ENCODE measurements at regions not wholly inside any gene's neighbourhood (a gene's known extent, or its start where the extent isn't known, plus 50 kb on each side); places are given as distances from the start of the nearest gene placed in this dataset.
"Not testable (repeated sequence)": the region's sequence is repeated elsewhere in the genome, so short reads cannot be mapped to it uniquely, and the experiment has no call there.

GRCh38 chr5:44051591-44051990, 337.6 kb downstream of the FGF10 start:
- Histone ChIP-seq H3K36me3 (ENCODE audit: insufficient read depth, low read length) (no peaks in the 10 kb centered on the region), H3K27ac (ENCODE audit: low read depth, low read length) (no peak overlapping the region), H3K4me3 (ENCODE audit: low read length in 2 of 2) (no peak overlapping the region), H3K4me1 (ENCODE audit: insufficient read depth, low read length) (no peaks in the 10 kb centered on the region), H3K9me3 (ENCODE audit: control insufficient read depth in 1 of 2, low read length in 2 of 2) (no peaks in the 10 kb centered on the region), H3K27me3 (ENCODE audit: insufficient read depth, low read length) (no peaks in the 10 kb centered on the region)
- H3K27ac Mint-ChIP-seq: no peak overlapping the region
- no peak overlapping the region for H3K4me3 Mint-ChIP-seq
- no peaks in the 10 kb centered on the region for H3K4me1 Mint-ChIP-seq
- H3K36me3 Mint-ChIP-seq: no peaks in the 10 kb centered on the region
- peaks cover 0 to 4% (median under 1%) of the 10 kb centered on the region in 8 donors for H3K9me3 Mint-ChIP-seq
- no peak for DNase-seq
- POLR2A ChIA-PET (ENCODE audit: partially characterized antibody): no interaction called here
- intact Hi-C loops (cut with micrococcal nuclease): no loop called here
- no peaks in the 10 kb centered on the region for H3K27me3 Mint-ChIP-seq
- CTCF ChIA-PET (ENCODE audit: partially characterized antibody): no interaction called here

- H3K36me3 Mint-ChIP-seq: no peaks in the 10 kb centered on the region
- no peak for DNase-seq
- H3K9me3 Mint-ChIP-seq: peaks cover 2 to 17% (median 6%) of the 10 kb centered on the region in 8 donors
- no peak overlapping the region for H3K4me3 Mint-ChIP-seq
- H3K27ac ChIP-seq (ENCODE audit: low read depth, low read length): no peak overlapping the region
- no peaks in the 10 kb centered on the region for H3K36me3 ChIP-seq (ENCODE audit: insufficient read depth, low read length)
- no peaks in the 10 kb centered on the region for H3K27me3 Mint-ChIP-seq
- intact Hi-C loops (cut with micrococcal nuclease): no loop called here
- POLR2A ChIA-PET (ENCODE audit: partially characterized antibody): no interaction called here
- no peaks in the 10 kb centered on the region for H3K27me3 ChIP-seq (ENCODE audit: insufficient read depth, low read length)
- H3K27ac Mint-ChIP-seq: no peak overlapping the region
- no peaks in the 10 kb centered on the region for H3K4me1 Mint-ChIP-seq
- H3K4me3 ChIP-seq (ENCODE audit: low read length in 2 of 2): no peak overlapping the region
- CTCF ChIA-PET (ENCODE audit: partially characterized antibody): no interaction called here
- no peaks in the 10 kb centered on the region for H3K9me3 ChIP-seq (ENCODE audit: control insufficient read depth in 1 of 2, low read length in 2 of 2)
- H3K4me1 ChIP-seq (ENCODE audit: insufficient read depth, low read length): no peaks in the 10 kb centered on the region
Measured at GRCh38 chr5:44048276-44048984, 340.8 kb downstream of the FGF10 start.

GRCh38 chr5:44046619-44047364, 342.4 kb downstream of the FGF10 start:
- Histone ChIP-seq H3K9me3 (ENCODE audit: control insufficient read depth in 1 of 2, low read length in 2 of 2) (no peaks in the 10 kb centered on the region), H3K27ac (ENCODE audit: low read depth, low read length) (no peak overlapping the region), H3K4me3 (ENCODE audit: low read length in 2 of 2) (no peak overlapping the region), H3K4me1 (ENCODE audit: insufficient read depth, low read length) (no peaks in the 10 kb centered on the region), H3K27me3 (ENCODE audit: insufficient read depth, low read length) (no peaks in the 10 kb centered on the region), H3K36me3 (ENCODE audit: insufficient read depth, low read length) (no peaks in the 10 kb centered on the region)
- no peaks in the 10 kb centered on the region for H3K36me3 Mint-ChIP-seq
- no peak for DNase-seq
- H3K4me1 Mint-ChIP-seq: no peaks in the 10 kb centered on the region
- H3K27ac Mint-ChIP-seq: no peak overlapping the region
- no peak overlapping the region for H3K4me3 Mint-ChIP-seq
- no peaks in the 10 kb centered on the region for H3K27me3 Mint-ChIP-seq
- H3K9me3 Mint-ChIP-seq: peaks cover 2 to 17% (median 6%) of the 10 kb centered on the region in 8 donors
- CTCF ChIA-PET (ENCODE audit: partially characterized antibody): no interaction called here
- POLR2A ChIA-PET (ENCODE audit: partially characterized antibody): no interaction called here
- intact Hi-C loops (cut with micrococcal nuclease): no loop called here

GRCh38 chr5:44044549-44044948, 344.7 kb downstream of the FGF10 start:
- intact Hi-C loops (cut with micrococcal nuclease); DNase-seq; H3K4me3 Mint-ChIP-seq; H3K4me3 ChIP-seq (ENCODE audit: low read length in 2 of 2); H3K27me3 ChIP-seq (ENCODE audit: insufficient read depth, low read length); H3K27me3 Mint-ChIP-seq; H3K9me3 ChIP-seq (ENCODE audit: control insufficient read depth in 1 of 2, low read length in 2 of 2); CTCF ChIA-PET (ENCODE audit: partially characterized antibody); H3K36me3 Mint-ChIP-seq; H3K27ac Mint-ChIP-seq; H3K4me1 Mint-ChIP-seq; H3K27ac ChIP-seq (ENCODE audit: low read depth, low read length); POLR2A ChIA-PET (ENCODE audit: partially characterized antibody); H3K4me1 ChIP-seq (ENCODE audit: insufficient read depth, low read length); H3K36me3 ChIP-seq (ENCODE audit: insufficient read depth, low read length): not testable (repeated sequence)
- H3K9me3 Mint-ChIP-seq: peaks cover 2 to 20% (median 10%) of the 10 kb centered on the region in 8 donors

DNA sequence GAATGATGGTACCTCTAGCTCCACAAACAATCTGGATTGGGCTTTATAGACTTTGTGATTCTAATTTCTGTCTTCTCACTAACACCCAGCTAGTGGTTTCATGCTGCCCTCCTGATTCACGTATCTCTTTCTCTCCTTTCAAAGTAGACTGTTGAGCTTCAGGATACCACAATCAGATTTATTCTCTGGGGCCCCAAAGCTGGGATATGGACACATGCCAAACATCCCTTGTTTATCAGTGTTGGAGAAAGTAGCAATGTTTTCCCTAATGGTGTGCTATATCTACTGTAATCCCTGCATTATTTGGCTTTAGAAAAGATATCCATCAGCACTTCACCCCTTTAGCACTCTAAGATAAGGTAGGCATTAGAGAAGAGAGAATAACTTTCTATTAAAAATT, 361.0 kb downstream of the FGF10 start:
- Mint-ChIP-seq H3K4me3 (no peak overlapping the region), H3K4me1 (no peaks in the 10 kb centered on the region), H3K27me3 (no peaks in the 10 kb centered on the region), H3K36me3 (no peaks in the 10 kb centered on the region), H3K9me3 (peaks cover 0 to 4% (median 0%) of the 10 kb centered on the region in 8 donors), H3K27ac (no peak overlapping the region)
- no peak overlapping the region for H3K4me3 ChIP-seq (ENCODE audit: low read length in 2 of 2)
- no peaks in the 10 kb centered on the region for H3K9me3 ChIP-seq (ENCODE audit: control insufficient read depth in 1 of 2, low read length in 2 of 2)
- intact Hi-C loops (cut with micrococcal nuclease): no loop called here
- ChIA-PET CTCF (ENCODE audit: partially characterized antibody) (no interaction called here), POLR2A (ENCODE audit: partially characterized antibody) (no interaction called here)
- no peak for DNase-seq
- H3K4me1 ChIP-seq (ENCODE audit: insufficient read depth, low read length): no peaks in the 10 kb centered on the region
- H3K27ac ChIP-seq (ENCODE audit: low read depth, low read length): no peak overlapping the region
- no peaks in the 10 kb centered on the region for H3K36me3 ChIP-seq (ENCODE audit: insufficient read depth, low read length)
- no peaks in the 10 kb centered on the region for H3K27me3 ChIP-seq (ENCODE audit: insufficient read depth, low read length)

GRCh38 chr5:44022622-44023021, 366.6 kb downstream of the FGF10 start:
- Histone ChIP-seq H3K27ac (ENCODE audit: low read depth, low read length) (no peak overlapping the region), H3K4me3 (ENCODE audit: low read length in 2 of 2) (no peak overlapping the region), H3K36me3 (ENCODE audit: insufficient read depth, low read length) (no peaks in the 10 kb centered on the region), H3K9me3 (ENCODE audit: control insufficient read depth in 1 of 2, low read length in 2 of 2) (no peaks in the 10 kb centered on the region), H3K27me3 (ENCODE audit: insufficient read depth, low read length) (no peaks in the 10 kb centered on the region), H3K4me1 (ENCODE audit: insufficient read depth, low read length) (no peaks in the 10 kb centered on the region)
- ChIA-PET POLR2A (ENCODE audit: partially characterized antibody) (no interaction called here), CTCF (ENCODE audit: partially characterized antibody) (no interaction called here)
- peaks cover 0 to 5% (median 2%) of the 10 kb centered on the region in 8 donors for H3K9me3 Mint-ChIP-seq
- no peak overlapping the region for H3K27ac Mint-ChIP-seq
- H3K4me3 Mint-ChIP-seq: no peak overlapping the region
- intact Hi-C loops (cut with micrococcal nuclease): no loop called here
- DNase-seq: no peak
- H3K27me3 Mint-ChIP-seq: no peaks in the 10 kb centered on the region
- no peaks in the 10 kb centered on the region for H3K4me1 Mint-ChIP-seq
- H3K36me3 Mint-ChIP-seq: no peaks in the 10 kb centered on the region

DNA sequence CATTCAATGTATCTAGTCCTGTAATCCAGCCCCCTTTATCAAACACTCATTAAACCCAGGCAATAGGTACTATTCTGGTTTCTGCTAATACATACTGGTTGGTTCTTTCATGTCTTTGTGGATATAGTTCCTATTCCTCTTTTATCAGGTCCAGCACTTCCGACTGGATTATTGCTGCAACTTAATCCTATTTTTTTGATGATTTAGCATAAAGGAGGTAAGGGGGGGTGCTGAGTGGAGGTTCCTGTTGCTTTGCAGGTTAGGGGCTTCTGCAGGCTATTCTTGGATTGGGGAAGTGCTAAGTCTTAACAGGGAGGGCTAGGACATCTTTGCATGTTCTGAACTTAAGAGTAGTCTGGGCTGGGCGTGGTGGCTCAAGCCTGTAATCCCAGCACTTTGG, 377.7 kb downstream of the FGF10 start:
- no peaks in the 10 kb centered on the region for H3K27me3 Mint-ChIP-seq
- no peaks in the 10 kb centered on the region for H3K36me3 Mint-ChIP-seq
- Histone ChIP-seq H3K4me3 (ENCODE audit: low read length in 2 of 2) (no peak overlapping the region), H3K9me3 (ENCODE audit: control insufficient read depth in 1 of 2, low read length in 2 of 2) (no peaks in the 10 kb centered on the region), H3K27ac (ENCODE audit: low read depth, low read length) (no peak overlapping the region), H3K27me3 (ENCODE audit: insufficient read depth, low read length) (no peaks in the 10 kb centered on the region), H3K4me1 (ENCODE audit: insufficient read depth, low read length) (no peaks in the 10 kb centered on the region), H3K36me3 (ENCODE audit: insufficient read depth, low read length) (no peaks in the 10 kb centered on the region)
- intact Hi-C loops (cut with micrococcal nuclease): no loop called here
- no peak overlapping the region for H3K4me3 Mint-ChIP-seq
- ChIA-PET POLR2A (ENCODE audit: partially characterized antibody) (no interaction called here), CTCF (ENCODE audit: partially characterized antibody) (no interaction called here)
- H3K9me3 Mint-ChIP-seq: peaks cover 2 to 24% (median 14%) of the 10 kb centered on the region in 8 donors
- no peak for DNase-seq
- H3K27ac Mint-ChIP-seq: no peak overlapping the region
- H3K4me1 Mint-ChIP-seq: no peaks in the 10 kb centered on the region

Data from CD4-positive, alpha-beta memory T cell (primary cell).